Nucleus accumbens (tissue), 56 donors: ENCODE measurements at regions not wholly inside any gene's neighbourhood (a gene's known extent, or its start where the extent isn't known, plus 50 kb on each side); places are given as distances from the start of the nearest gene placed in this dataset.
"Not testable (repeated sequence)": the region's sequence is repeated elsewhere in the genome, so short reads cannot be mapped to it uniquely, and the experiment has no call there.

Source experiments
- DNase-seq, 56 donors: peaks; one replicate each; lab custom pipeline; 2025; lab: John Stamatoyannopoulos, UW

- no peak for DNase-seq
These were observed 535.1 kb upstream of the CHORDC1 start for GRCh38 chr11:90757849-90758494.

- DNase-seq: no peak
These were observed 533.8 kb upstream of the CHORDC1 start for GRCh38 chr11:90756617-90757016.

GRCh38 chr11:90753546-90753945, 530.7 kb upstream of the CHORDC1 start:
- DNase-seq: no peak

GRCh38 chr11:90747057-90747456, 524.2 kb upstream of the CHORDC1 start:
- DNase-seq: no peak

- no peak for DNase-seq
These were observed 521.3 kb upstream of the CHORDC1 start for GRCh38 chr11:90744169-90744568.

GRCh38 chr11:90738799-90739198, 516.0 kb upstream of the CHORDC1 start:
- no peak for DNase-seq

- no peak for DNase-seq
These were observed 514.7 kb upstream of the CHORDC1 start for GRCh38 chr11:90737444-90738050.

- no peak for DNase-seq
These were observed 509.6 kb upstream of the CHORDC1 start for GRCh38 chr11:90732486-90732885.

- DNase-seq: no peak
These were observed 500.6 kb upstream of the CHORDC1 start for GRCh38 chr11:90723475-90723874.

- no peak for DNase-seq
These were observed 499.8 kb upstream of the CHORDC1 start for GRCh38 chr11:90722552-90723190.

- DNase-seq: no peak
These were observed 494.7 kb upstream of the CHORDC1 start for GRCh38 chr11:90717522-90717921.

GRCh38 chr11:90705661-90706060, 482.8 kb upstream of the CHORDC1 start:
- no peak for DNase-seq

GRCh38 chr11:90704510-90704909, 481.7 kb upstream of the CHORDC1 start:
- DNase-seq: no peak

GRCh38 chr11:90701716-90702115, 478.9 kb upstream of the CHORDC1 start:
- DNase-seq: no peak

- DNase-seq: no peak
These were observed 478.1 kb upstream of the CHORDC1 start for GRCh38 chr11:90700789-90701439.

GRCh38 chr11:90699791-90700400, 477.0 kb upstream of the CHORDC1 start:
- peak in 1 of 56 donors; percentile 3 for DNase-seq

GRCh38 chr11:90698238-90698637, 475.4 kb upstream of the CHORDC1 start:
- DNase-seq: no peak

- DNase-seq: not testable (repeated sequence)
These were observed 452.6 kb upstream of the CHORDC1 start for GRCh38 chr11:90675496-90675895.

GRCh38 chr11:90669094-90669493, 446.2 kb upstream of the CHORDC1 start:
- DNase-seq: no peak

GRCh38 chr11:90668502-90668901, 445.7 kb upstream of the CHORDC1 start:
- no peak for DNase-seq

- DNase-seq: no peak
These were observed 438.4 kb upstream of the CHORDC1 start for GRCh38 chr11:90661233-90661632.
